ENCODE measurements at regions not wholly inside any gene's neighbourhood (a gene's known extent, or its start where the extent isn't known, plus 50 kb on each side); places are given as distances from the start of the nearest gene placed in this dataset.
"Not testable (repeated sequence)": the region's sequence is repeated elsewhere in the genome, so short reads cannot be mapped to it uniquely, and the experiment has no call there.

DNA sequence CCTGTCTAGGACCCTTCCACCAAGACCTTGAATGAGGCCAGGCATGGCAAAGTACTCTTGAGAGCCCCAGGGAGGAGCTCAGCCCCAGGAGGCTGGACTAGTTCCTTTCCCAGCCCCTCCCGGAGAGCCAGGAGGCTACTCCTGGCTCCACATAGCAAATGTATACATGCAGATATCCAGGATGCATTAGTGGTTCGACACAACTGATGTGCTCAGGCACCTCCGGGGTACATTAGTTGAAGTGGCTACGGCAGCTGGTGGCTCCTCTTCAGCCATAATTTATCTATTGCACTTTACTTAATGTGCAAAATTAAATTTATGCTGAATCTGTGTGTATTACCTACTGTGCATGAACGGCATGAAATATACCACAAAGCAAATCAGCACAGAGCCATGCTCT, 182.8 kb upstream of the MEIS1 start:
- Histone ChIP-seq H3K9ac (ENCODE audit: insufficient read depth, low read length, poor library complexity, severe bottlenecking) (no peak overlapping the region), H3K9me3 (replicated peaks in 1 of 2; ENCODE audit: control insufficient read depth in 1 of 2, insufficient read depth in 1 of 2, low read length in 2 of 2) (no peaks in the 10 kb centered on the region), H2AFZ (ENCODE audit: insufficient read depth, low read depth, low read length, poor library complexity, severe bottlenecking) (no peak overlapping the region), H3K27me3 (ENCODE audit: control insufficient read depth in 2 of 2, insufficient read depth in 2 of 2, low read length in 2 of 2) (no peaks in the 10 kb centered on the region), H3K27ac (ENCODE audit: low read depth in 1 of 2, low read length in 2 of 2) (no peak overlapping the region), H3K4me1 (ENCODE audit: control insufficient read depth in 1 of 2, insufficient read depth in 2 of 2, low read length in 2 of 2) (no peaks in the 10 kb centered on the region), H3K36me3 (replicated peaks in 1 of 2; ENCODE audit: control insufficient read depth in 1 of 2, insufficient read depth in 2 of 2, low read length in 2 of 2) (no peaks in the 10 kb centered on the region), H4K20me1 (ENCODE audit: insufficient read depth, low read length) (no peaks in the 10 kb centered on the region), H3K4me3 (replicated peaks in 1 of 3; ENCODE audit: low read depth in 2 of 3, low read length in 3 of 3) (no peak overlapping the region), H3K79me2 (ENCODE audit: insufficient read depth, low read length) (no peaks in the 10 kb centered on the region), H3K4me2 (replicated peaks; ENCODE audit: extremely low read depth, low read length, poor library complexity, severe bottlenecking) (no peak overlapping the region)
- intact Hi-C loops (cut with micrococcal nuclease), result no loop called here
- H3K27me3 Mint-ChIP-seq (ENCODE audit: low read depth in 3 of 3), result peaks cover 0 to 2% (median 0%) of the 10 kb centered on the region in 3 donors
- H3K4me1 Mint-ChIP-seq, result no peaks in the 10 kb centered on the region
- 86% methylated on average over 3 of the region's 5 CpGs for WGBS (ENCODE audit: insufficient coverage)
- no peak overlapping the region for H3K4me3 Mint-ChIP-seq
- H3K27ac Mint-ChIP-seq, result no peak overlapping the region
- peaks cover 0 to 6% (median 2%) of the 10 kb centered on the region in 7 donors for H3K9me3 Mint-ChIP-seq
- TF ChIP-seq, protein P1, sequence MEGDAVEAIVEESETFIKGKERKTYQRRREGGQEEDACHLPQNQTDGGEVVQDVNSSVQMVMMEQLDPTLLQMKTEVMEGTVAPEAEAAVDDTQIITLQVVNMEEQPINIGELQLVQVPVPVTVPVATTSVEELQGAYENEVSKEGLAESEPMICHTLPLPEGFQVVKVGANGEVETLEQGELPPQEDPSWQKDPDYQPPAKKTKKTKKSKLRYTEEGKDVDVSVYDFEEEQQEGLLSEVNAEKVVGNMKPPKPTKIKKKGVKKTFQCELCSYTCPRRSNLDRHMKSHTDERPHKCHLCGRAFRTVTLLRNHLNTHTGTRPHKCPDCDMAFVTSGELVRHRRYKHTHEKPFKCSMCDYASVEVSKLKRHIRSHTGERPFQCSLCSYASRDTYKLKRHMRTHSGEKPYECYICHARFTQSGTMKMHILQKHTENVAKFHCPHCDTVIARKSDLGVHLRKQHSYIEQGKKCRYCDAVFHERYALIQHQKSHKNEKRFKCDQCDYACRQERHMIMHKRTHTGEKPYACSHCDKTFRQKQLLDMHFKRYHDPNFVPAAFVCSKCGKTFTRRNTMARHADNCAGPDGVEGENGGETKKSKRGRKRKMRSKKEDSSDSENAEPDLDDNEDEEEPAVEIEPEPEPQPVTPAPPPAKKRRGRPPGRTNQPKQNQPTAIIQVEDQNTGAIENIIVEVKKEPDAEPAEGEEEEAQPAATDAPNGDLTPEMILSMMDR (IDR thresholded peaks at IDR 0.05), result no peak
- no peak for DNase-seq
- H3K36me3 Mint-ChIP-seq, result no peaks in the 10 kb centered on the region

GRCh38 chr2:66251573-66251972, 183.4 kb upstream of the MEIS1 start:
- no peaks in the 10 kb centered on the region for H3K27me3 ChIP-seq (ENCODE audit: control insufficient read depth in 2 of 2, insufficient read depth in 2 of 2, low read length in 2 of 2)
- Mint-ChIP-seq H3K27ac (no peak overlapping the region), H3K9me3 (peaks cover 0 to 10% (median 3%) of the 10 kb centered on the region in 7 donors), H3K4me1 (no peaks in the 10 kb centered on the region), H3K4me3 (no peak overlapping the region), H3K27me3 (ENCODE audit: low read depth in 3 of 3) (peaks cover 0 to 2% (median 0%) of the 10 kb centered on the region in 3 donors), H3K36me3 (no peaks in the 10 kb centered on the region)
- no peaks in the 10 kb centered on the region for H3K9me3 ChIP-seq (replicated peaks in 1 of 2; ENCODE audit: control insufficient read depth in 1 of 2, insufficient read depth in 1 of 2, low read length in 2 of 2)
- H3K79me2 ChIP-seq (ENCODE audit: insufficient read depth, low read length), result no peaks in the 10 kb centered on the region
- no peaks in the 10 kb centered on the region for H4K20me1 ChIP-seq (ENCODE audit: insufficient read depth, low read length)
- no peak overlapping the region for H3K4me3 ChIP-seq (replicated peaks in 1 of 3; ENCODE audit: low read depth in 2 of 3, low read length in 3 of 3)
- TF ChIP-seq, protein P1 (IDR thresholded peaks at IDR 0.05), result no peak
- no peak overlapping the region for H3K27ac ChIP-seq (ENCODE audit: low read depth in 1 of 2, low read length in 2 of 2)
- no peaks in the 10 kb centered on the region for H3K4me1 ChIP-seq (ENCODE audit: control insufficient read depth in 1 of 2, insufficient read depth in 2 of 2, low read length in 2 of 2)
- no peaks in the 10 kb centered on the region for H3K36me3 ChIP-seq (replicated peaks in 1 of 2; ENCODE audit: control insufficient read depth in 1 of 2, insufficient read depth in 2 of 2, low read length in 2 of 2)
- H3K4me2 ChIP-seq (replicated peaks; ENCODE audit: extremely low read depth, low read length, poor library complexity, severe bottlenecking), result no peak overlapping the region
- H3K9ac ChIP-seq (ENCODE audit: insufficient read depth, low read length, poor library complexity, severe bottlenecking), result no peak overlapping the region
- intact Hi-C loops (cut with micrococcal nuclease), result no loop called here
- DNase-seq, result no peak
- H2AFZ ChIP-seq (ENCODE audit: insufficient read depth, low read depth, low read length, poor library complexity, severe bottlenecking), result no peak overlapping the region

DNA sequence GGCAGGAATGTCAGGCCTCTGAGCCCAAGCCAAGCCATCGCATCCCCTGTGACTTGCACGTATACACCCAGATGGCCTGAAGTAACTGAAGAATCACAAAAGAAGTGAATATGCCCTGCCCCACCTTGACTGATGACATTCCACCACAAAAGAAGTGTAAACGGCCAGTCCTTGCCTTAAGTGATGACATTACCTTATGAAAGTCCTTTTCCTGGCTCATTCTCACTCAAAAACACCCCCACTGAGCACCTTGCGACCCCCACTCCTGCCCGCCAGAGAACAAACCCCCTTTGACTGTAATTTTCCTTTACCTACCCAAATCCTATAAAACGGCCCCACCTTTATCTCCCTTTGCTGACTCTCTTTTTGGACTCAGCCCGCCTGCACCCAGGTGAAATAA, 185.8 kb upstream of the MEIS1 start:
- H2AFZ ChIP-seq (ENCODE audit: insufficient read depth, low read depth, low read length, poor library complexity, severe bottlenecking); H3K27me3 ChIP-seq (ENCODE audit: control insufficient read depth in 2 of 2, insufficient read depth in 2 of 2, low read length in 2 of 2); H3K27ac ChIP-seq (ENCODE audit: low read depth in 1 of 2, low read length in 2 of 2); intact Hi-C loops (cut with micrococcal nuclease); H3K4me2 ChIP-seq (replicated peaks; ENCODE audit: extremely low read depth, low read length, poor library complexity, severe bottlenecking); DNase-seq; H3K4me3 ChIP-seq (replicated peaks in 1 of 3; ENCODE audit: low read depth in 2 of 3, low read length in 3 of 3); H4K20me1 ChIP-seq (ENCODE audit: insufficient read depth, low read length); H3K36me3 ChIP-seq (replicated peaks in 1 of 2; ENCODE audit: control insufficient read depth in 1 of 2, insufficient read depth in 2 of 2, low read length in 2 of 2); H3K4me1 ChIP-seq (ENCODE audit: control insufficient read depth in 1 of 2, insufficient read depth in 2 of 2, low read length in 2 of 2); H3K4me3 Mint-ChIP-seq; H3K27me3 Mint-ChIP-seq (ENCODE audit: low read depth in 3 of 3); H3K9ac ChIP-seq (ENCODE audit: insufficient read depth, low read length, poor library complexity, severe bottlenecking); H3K9me3 ChIP-seq (replicated peaks in 1 of 2; ENCODE audit: control insufficient read depth in 1 of 2, insufficient read depth in 1 of 2, low read length in 2 of 2); H3K27ac Mint-ChIP-seq; H3K36me3 Mint-ChIP-seq; H3K4me1 Mint-ChIP-seq; H3K79me2 ChIP-seq (ENCODE audit: insufficient read depth, low read length): not testable (repeated sequence)
- H3K9me3 Mint-ChIP-seq, result peaks cover 3 to 17% (median 13%) of the 10 kb centered on the region in 7 donors
- WGBS (ENCODE audit: insufficient coverage), result 83% methylated on average over 2 of the region's 7 CpGs

- DNase-seq; H3K27me3 Mint-ChIP-seq (ENCODE audit: low read depth in 3 of 3); H3K27ac ChIP-seq (ENCODE audit: low read depth in 1 of 2, low read length in 2 of 2); H3K36me3 Mint-ChIP-seq; H3K36me3 ChIP-seq (replicated peaks in 1 of 2; ENCODE audit: control insufficient read depth in 1 of 2, insufficient read depth in 2 of 2, low read length in 2 of 2); H3K4me1 Mint-ChIP-seq; H3K9ac ChIP-seq (ENCODE audit: insufficient read depth, low read length, poor library complexity, severe bottlenecking); H3K9me3 ChIP-seq (replicated peaks in 1 of 2; ENCODE audit: control insufficient read depth in 1 of 2, insufficient read depth in 1 of 2, low read length in 2 of 2); H3K4me3 Mint-ChIP-seq; H3K27me3 ChIP-seq (ENCODE audit: control insufficient read depth in 2 of 2, insufficient read depth in 2 of 2, low read length in 2 of 2); H4K20me1 ChIP-seq (ENCODE audit: insufficient read depth, low read length); intact Hi-C loops (cut with micrococcal nuclease); H3K79me2 ChIP-seq (ENCODE audit: insufficient read depth, low read length); H3K27ac Mint-ChIP-seq; H3K4me3 ChIP-seq (replicated peaks in 1 of 3; ENCODE audit: low read depth in 2 of 3, low read length in 3 of 3); H3K4me1 ChIP-seq (ENCODE audit: control insufficient read depth in 1 of 2, insufficient read depth in 2 of 2, low read length in 2 of 2); H3K4me2 ChIP-seq (replicated peaks; ENCODE audit: extremely low read depth, low read length, poor library complexity, severe bottlenecking); H2AFZ ChIP-seq (ENCODE audit: insufficient read depth, low read depth, low read length, poor library complexity, severe bottlenecking): not testable (repeated sequence)
- WGBS (ENCODE audit: insufficient coverage), result 81% methylated on average over 3 of the region's 5 CpGs
- H3K9me3 Mint-ChIP-seq, result peaks cover 3 to 16% (median 11%) of the 10 kb centered on the region in 7 donors
Observed at GRCh38 chr2:66243809-66244208, 191.1 kb upstream of the MEIS1 start.

Data from CD14-positive monocyte (primary cell).